Liver (tissue), 3 donors: ENCODE measurements at regions not wholly inside any gene's neighbourhood (a gene's known extent, or its start where the extent isn't known, plus 50 kb on each side); places are given as distances from the start of the nearest gene placed in this dataset.

ENCODE experiments used
- ATF3 ChIP-seq: IDR thresholded peaks from 2 replicates; pipeline ENCODE4 v1.6.1; 2016; ENCODE audit warnings: antibody characterized with exemption
- CTCF ChIP-seq: fragments of 150-350 bp; IDR thresholded peaks from 2 replicates; pipeline ENCODE4 v1.5.1; 2017; ENCODE audit warnings: improper control_type of control experiment, low read depth, low read length; ENCODE audit not compliant: missing input control
- MAX ChIP-seq: IDR thresholded peaks from 2 replicates; pipeline ENCODE4 v1.6.1; 2016; ENCODE audit warnings: antibody characterized with exemption
- REST ChIP-seq: IDR thresholded peaks from 2 replicates; pipeline ENCODE4 v1.6.1; 2016; ENCODE audit warnings: antibody characterized with exemption, mild to moderate bottlenecking
- ZBTB33 ChIP-seq: IDR thresholded peaks from 2 replicates; pipeline ENCODE4 v1.6.1; 2016; ENCODE audit warnings: antibody characterized with exemption
- donor health status: healthy.
- donor health status: healthy.

GRCh38 chr2:163852616-163853015 is 116.8 kb upstream of the FIGN start:
- no peak for TF ChIP-seq REST
- no peak for TF ChIP-seq ATF3
- no peak for TF ChIP-seq CTCF
- TF ChIP-seq MAX: no peak
- TF ChIP-seq ZBTB33: no peak
